ENCODE measurements at regions not wholly inside any gene's neighbourhood (a gene's known extent, or its start where the extent isn't known, plus 50 kb on each side); places are given as distances from the start of the nearest gene placed in this dataset.
"Not testable (repeated sequence)": the region's sequence is repeated elsewhere in the genome, so short reads cannot be mapped to it uniquely, and the experiment has no call there.

DNA sequence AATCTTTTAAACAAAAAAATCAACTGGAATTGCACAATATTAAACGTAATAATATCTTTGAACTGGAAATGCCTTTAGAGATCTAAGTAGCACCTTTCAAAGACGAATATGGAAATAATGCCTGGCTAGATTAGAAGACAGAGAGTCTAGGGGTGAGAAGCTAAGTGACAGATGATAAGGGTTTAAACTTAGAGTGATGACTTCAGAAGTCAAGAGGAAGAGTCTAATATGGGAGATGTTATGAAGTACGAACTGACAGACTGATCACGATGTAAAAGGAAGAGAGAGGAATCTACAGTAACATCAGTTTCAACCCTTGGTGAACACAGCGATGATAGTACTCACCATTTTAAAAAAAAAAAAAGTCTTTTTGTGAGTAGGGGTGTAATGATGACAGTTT lies 57.9 kb downstream of the HINT1 start:
- Histone ChIP-seq H3K9me3 (ENCODE audit: low read depth) (no peaks in the 10 kb centered on the region), H3K4me2 (ENCODE audit: unreplicated experiment) (no peak overlapping the region), H3K27ac (no peak overlapping the region), H3K4me1 (ENCODE audit: insufficient read depth) (no peaks in the 10 kb centered on the region), H3F3A (ENCODE audit: insufficient read depth) (no peaks in the 10 kb centered on the region), H4K20me1 (ENCODE audit: insufficient read depth) (no peaks in the 10 kb centered on the region), H2AFZ (no peak overlapping the region), H3K4me3 (no peak overlapping the region), H3K9me2 (ENCODE audit: insufficient read depth) (no peaks in the 10 kb centered on the region), H3K9ac (no peak overlapping the region), H3K27me3 (replicated peaks; ENCODE audit: insufficient read depth) (no peaks in the 10 kb centered on the region; the same call in 1 of the 2 replicates), H3K36me3 (ENCODE audit: low read depth) (no peaks in the 10 kb centered on the region), H3K79me2 (ENCODE audit: insufficient read depth) (no peaks in the 10 kb centered on the region)
- TF ChIP-seq EZH2 (IDR thresholded peaks at IDR 0.05; ENCODE audit: insufficient read depth, poor library complexity, severe bottlenecking) (no peak), EZH2phosphoT487 (IDR thresholded peaks at IDR 0.05; ENCODE audit: insufficient read depth, low read depth) (no peak)
- 43 to 47% methylated on average over 5 of the region's 5 CpGs for WGBS, 2 experiments (ENCODE audit: low coverage in 1 of 2, low lambda C conversion rate in 2 of 2, missing lambda C conversion rate in 2 of 2)
- in situ Hi-C loops (cut with MboI) = loop anchor here (25.0 kb wide), 1 partner anchor 1195 kb away; the partner anchor contains the start of gene CHSY3
- no peak for DNase-seq

DNA sequence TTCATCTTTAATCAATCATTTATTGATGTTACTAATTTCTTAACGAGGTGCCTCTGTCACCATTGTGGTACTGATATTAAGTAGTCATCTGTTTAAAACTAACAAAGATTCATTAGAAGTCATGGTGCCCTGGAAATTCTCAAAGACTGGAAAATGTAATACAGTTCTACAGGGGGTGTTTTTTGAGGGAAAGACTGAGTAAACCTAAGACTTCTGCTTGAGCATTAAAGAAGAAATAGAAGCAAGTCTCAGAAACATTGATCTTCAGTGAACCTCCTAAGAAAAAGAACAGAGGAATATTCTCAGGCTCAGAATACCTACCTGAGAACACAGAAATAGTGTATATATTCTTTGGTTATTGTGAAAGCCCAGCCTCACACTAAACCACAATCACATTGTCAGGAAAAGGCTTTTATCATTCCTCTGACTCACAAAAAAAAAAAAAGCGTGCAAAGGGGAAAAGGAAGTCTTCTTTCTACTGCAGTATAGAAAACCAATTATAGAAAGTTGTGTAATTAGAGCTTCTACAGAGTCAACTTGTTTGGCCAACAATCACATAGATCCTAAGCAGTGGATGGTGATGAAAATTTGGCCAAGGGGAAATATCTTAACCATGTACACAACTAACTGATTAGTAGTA lies 60.8 kb downstream of the HINT1 start:
- H3K79me2 ChIP-seq (ENCODE audit: insufficient read depth) = no peaks in the 10 kb centered on the region
- TF ChIP-seq EZH2phosphoT487 (IDR thresholded peaks at IDR 0.05; ENCODE audit: insufficient read depth, low read depth) = no peak
- TF ChIP-seq EZH2 (IDR thresholded peaks at IDR 0.05; ENCODE audit: insufficient read depth, poor library complexity, severe bottlenecking) = no peak
- no peak overlapping the region for H3K4me2 ChIP-seq (ENCODE audit: unreplicated experiment)
- no peak for DNase-seq
- no peak overlapping the region for H3K9ac ChIP-seq
- no peak overlapping the region for H3K4me3 ChIP-seq
- H3F3A ChIP-seq (ENCODE audit: insufficient read depth) = no peaks in the 10 kb centered on the region
- H2AFZ ChIP-seq = no peak overlapping the region
- 23 to 32% methylated on average over 2 of the region's 2 CpGs for WGBS, 2 experiments (ENCODE audit: low coverage in 1 of 2, low lambda C conversion rate in 2 of 2, missing lambda C conversion rate in 2 of 2)
- no peaks in the 10 kb centered on the region for H3K9me2 ChIP-seq (ENCODE audit: insufficient read depth)
- H3K36me3 ChIP-seq (ENCODE audit: low read depth) = no peaks in the 10 kb centered on the region
- H3K9me3 ChIP-seq (ENCODE audit: low read depth) = no peaks in the 10 kb centered on the region
- no peak overlapping the region for H3K27ac ChIP-seq
- no peaks in the 10 kb centered on the region for H4K20me1 ChIP-seq (ENCODE audit: insufficient read depth)
- H3K4me1 ChIP-seq (ENCODE audit: insufficient read depth) = no peaks in the 10 kb centered on the region
- in situ Hi-C loops (cut with MboI) = loop anchor here (25.0 kb wide), 1 partner anchor 1192 kb away; the partner anchor contains the start of gene CHSY3
- no peaks in the 10 kb centered on the region; the same call in 1 of the 2 replicates for H3K27me3 ChIP-seq (replicated peaks; ENCODE audit: insufficient read depth)

DNA sequence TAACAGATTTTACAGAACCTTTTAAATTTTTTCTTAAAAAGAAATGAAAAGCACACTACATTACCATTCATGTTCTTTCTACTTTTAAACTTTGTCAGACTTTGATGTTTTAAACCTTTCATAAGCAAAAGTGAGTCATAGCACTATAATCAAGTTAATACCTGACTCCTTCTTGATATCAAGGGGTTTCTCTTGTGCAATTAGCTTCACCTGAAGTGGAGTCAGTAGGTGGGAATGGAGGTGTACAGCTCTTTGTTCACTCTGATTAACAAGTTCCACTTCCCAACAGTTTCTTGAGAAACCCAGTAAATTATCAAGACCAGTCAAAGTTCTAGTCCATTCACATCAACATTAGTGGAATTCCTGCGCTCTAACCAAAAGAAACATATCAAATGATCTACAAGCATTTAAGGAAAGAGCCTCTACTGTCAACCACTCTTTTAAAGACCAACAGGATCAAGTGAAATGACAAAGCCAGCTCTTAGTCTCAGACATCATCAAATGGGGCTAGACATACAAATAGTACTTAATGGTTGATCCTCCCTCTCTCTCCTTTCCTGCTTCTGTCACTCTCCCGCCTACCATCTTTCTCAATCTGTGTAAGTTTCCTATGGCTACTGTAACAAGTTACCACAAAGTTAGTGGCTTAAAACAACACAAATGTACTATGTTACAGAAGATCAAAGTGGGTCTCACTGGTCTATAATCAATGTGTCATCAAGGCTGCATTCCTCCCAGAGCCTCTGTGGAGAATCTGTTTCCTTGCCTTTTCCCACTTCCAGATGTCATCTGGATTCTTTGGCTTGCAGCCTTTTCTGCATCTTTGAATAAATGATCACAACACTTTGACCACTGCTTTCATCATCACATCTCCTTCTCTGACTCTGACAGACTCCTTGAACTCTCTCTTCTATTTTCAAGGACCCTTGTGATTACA lies 68.0 kb downstream of the HINT1 start:
- TF ChIP-seq EZH2 (IDR thresholded peaks at IDR 0.05; ENCODE audit: insufficient read depth, poor library complexity, severe bottlenecking) (no peak), EZH2phosphoT487 (IDR thresholded peaks at IDR 0.05; ENCODE audit: insufficient read depth, low read depth) (no peak)
- Histone ChIP-seq H3K4me3 (no peak overlapping the region), H2AFZ (no peak overlapping the region), H3K27me3 (replicated peaks; ENCODE audit: insufficient read depth) (no peaks in the 10 kb centered on the region), H3K4me1 (ENCODE audit: insufficient read depth) (no peaks in the 10 kb centered on the region), H3F3A (ENCODE audit: insufficient read depth) (no peaks in the 10 kb centered on the region), H4K20me1 (ENCODE audit: insufficient read depth) (no peaks in the 10 kb centered on the region), H3K9me3 (ENCODE audit: low read depth) (no peaks in the 10 kb centered on the region), H3K9me2 (ENCODE audit: insufficient read depth) (no peaks in the 10 kb centered on the region), H3K27ac (no peak overlapping the region), H3K36me3 (ENCODE audit: low read depth) (no peaks in the 10 kb centered on the region), H3K9ac (no peak overlapping the region), H3K4me2 (ENCODE audit: unreplicated experiment) (no peak overlapping the region), H3K79me2 (ENCODE audit: insufficient read depth) (no peaks in the 10 kb centered on the region)
- WGBS, 2 experiments (ENCODE audit: low coverage in 1 of 2, low lambda C conversion rate in 2 of 2, missing lambda C conversion rate in 2 of 2) = 10 to 14% methylated on average over 2 of the region's 2 CpGs
- in situ Hi-C loops (cut with MboI) = no loop called here
- no peak for DNase-seq

DNA sequence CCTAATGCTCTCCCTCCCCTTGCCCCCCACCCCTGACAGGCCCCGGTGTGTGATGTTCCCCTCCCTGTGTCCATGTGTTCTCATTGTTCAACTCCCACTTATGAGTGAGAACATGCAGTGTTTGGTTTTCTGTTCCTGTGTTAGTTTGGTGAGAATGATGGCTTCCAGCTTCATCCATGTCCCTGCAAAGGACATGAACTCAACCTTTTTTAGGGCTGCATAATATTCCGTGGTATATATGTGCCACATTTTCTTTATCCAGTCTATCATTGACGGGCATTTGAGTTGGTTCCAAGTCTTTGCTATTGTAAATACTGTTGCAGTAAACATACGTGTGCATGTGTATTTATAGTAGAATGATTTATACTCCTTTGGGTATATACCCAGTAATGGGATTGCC lies 69.5 kb downstream of the HINT1 start:
- H3K4me2 ChIP-seq (ENCODE audit: unreplicated experiment); H3K79me2 ChIP-seq (ENCODE audit: insufficient read depth); H3K4me3 ChIP-seq; H3K9me3 ChIP-seq (ENCODE audit: low read depth); H3K9me2 ChIP-seq (ENCODE audit: insufficient read depth); H3F3A ChIP-seq (ENCODE audit: insufficient read depth); H2AFZ ChIP-seq; H3K4me1 ChIP-seq (ENCODE audit: insufficient read depth); H3K9ac ChIP-seq; H3K36me3 ChIP-seq (ENCODE audit: low read depth); DNase-seq; H3K27me3 ChIP-seq (replicated peaks; ENCODE audit: insufficient read depth); in situ Hi-C loops (cut with MboI); H4K20me1 ChIP-seq (ENCODE audit: insufficient read depth); H3K27ac ChIP-seq: not testable (repeated sequence)
- 38 to 44% methylated on average over 4 of the region's 4 CpGs for WGBS, 2 experiments (ENCODE audit: low coverage in 1 of 2, low lambda C conversion rate in 2 of 2, missing lambda C conversion rate in 2 of 2)

Measured in GM23248 (cell line).